Esophagus squamous epithelium (tissue), 4 donors: ENCODE measurements at regions not wholly inside any gene's neighbourhood (a gene's known extent, or its start where the extent isn't known, plus 50 kb on each side); places are given as distances from the start of the nearest gene placed in this dataset.

Experiments used
- CTCF ChIP-seq, 6 experiments: fragments of 450-650 bp in 4 of 6; fragments of 200-600 bp in 2 of 6; sonication (generic) in 2 of 6; IDR thresholded peaks; one replicate each; pipeline ENCODE4 v1.5.1; 2016 to 2019; ENCODE audit warnings: antibody characterized with exemption in 6 of 6, mild to moderate bottlenecking in 4 of 6, moderate library complexity in 4 of 6
- POLR2A ChIP-seq, 4 donors: fragments of 450-650 bp; IDR thresholded peaks; one replicate each; pipeline ENCODE4 v1.6.1; 2017; ENCODE audit warnings: antibody characterized with exemption in 4 of 4, mild to moderate bottlenecking in 4 of 4, moderate library complexity in 3 of 4

GRCh38 chr2:234850818-234851217 is 101.0 kb upstream of the SH3BP4 start:
- TF ChIP-seq CTCF (IDR thresholded peaks at IDR 0.05) (no peak), POLR2A (IDR thresholded peaks at IDR 0.05) (no peak)
